ENCODE measurements at regions not wholly inside any gene's neighbourhood (a gene's known extent, or its start where the extent isn't known, plus 50 kb on each side); places are given as distances from the start of the nearest gene placed in this dataset.

- Histone ChIP-seq H3K27ac (ENCODE audit: insufficient read depth, low read depth, low read length, poor library complexity, severe bottlenecking) (no peak overlapping the region), H3K9me3 (ENCODE audit: control insufficient read depth, low read length) (no peaks in the 10 kb centered on the region), H3K27me3 (ENCODE audit: control insufficient read depth, insufficient read depth, low read length, poor library complexity, severe bottlenecking) (no peaks in the 10 kb centered on the region), H3K4me1 (ENCODE audit: control insufficient read depth, insufficient read depth, low read length) (no peaks in the 10 kb centered on the region), H3K36me3 (ENCODE audit: control insufficient read depth, insufficient read depth, low read length) (no peaks in the 10 kb centered on the region), H3K4me3 (ENCODE audit: insufficient read depth, low read depth, low read length) (no peak overlapping the region)
Measured at GRCh38 chr1:188660572-188660971, 1817.1 kb downstream of the BRINP3 start.

GRCh38 chr1:188665477-188665876 is 1812.2 kb downstream of the BRINP3 start:
- no peak overlapping the region for H3K27ac ChIP-seq (ENCODE audit: insufficient read depth, low read depth, low read length, poor library complexity, severe bottlenecking)
- 66 to 67% methylated on average over 3 to 4 of the region's 4 CpGs for WGBS, 2 experiments
- no peaks in the 10 kb centered on the region for H3K36me3 ChIP-seq (ENCODE audit: control insufficient read depth, insufficient read depth, low read length)
- H3K9me3 ChIP-seq (ENCODE audit: control insufficient read depth, low read length), result no peaks in the 10 kb centered on the region
- H3K4me1 ChIP-seq (ENCODE audit: control insufficient read depth, insufficient read depth, low read length), result no peaks in the 10 kb centered on the region
- no peaks in the 10 kb centered on the region for H3K27me3 ChIP-seq (ENCODE audit: control insufficient read depth, insufficient read depth, low read length, poor library complexity, severe bottlenecking)
- no peak overlapping the region for H3K4me3 ChIP-seq (ENCODE audit: insufficient read depth, low read depth, low read length)

GRCh38 chr1:188668083-188668482 is 1809.6 kb downstream of the BRINP3 start:
- 92 to 93% methylated on average over 2 of the region's 2 CpGs for WGBS, 2 experiments
- Histone ChIP-seq H3K4me3 (ENCODE audit: insufficient read depth, low read depth, low read length) (no peak overlapping the region), H3K4me1 (ENCODE audit: control insufficient read depth, insufficient read depth, low read length) (no peaks in the 10 kb centered on the region), H3K9me3 (ENCODE audit: control insufficient read depth, low read length) (no peaks in the 10 kb centered on the region), H3K27ac (ENCODE audit: insufficient read depth, low read depth, low read length, poor library complexity, severe bottlenecking) (no peak overlapping the region), H3K27me3 (ENCODE audit: control insufficient read depth, insufficient read depth, low read length, poor library complexity, severe bottlenecking) (no peaks in the 10 kb centered on the region), H3K36me3 (ENCODE audit: control insufficient read depth, insufficient read depth, low read length) (no peaks in the 10 kb centered on the region)

- Histone ChIP-seq H3K4me1 (ENCODE audit: control insufficient read depth, insufficient read depth, low read length) (no peaks in the 10 kb centered on the region), H3K27ac (ENCODE audit: insufficient read depth, low read depth, low read length, poor library complexity, severe bottlenecking) (no peak overlapping the region), H3K9me3 (ENCODE audit: control insufficient read depth, low read length) (no peaks in the 10 kb centered on the region), H3K27me3 (ENCODE audit: control insufficient read depth, insufficient read depth, low read length, poor library complexity, severe bottlenecking) (no peaks in the 10 kb centered on the region), H3K36me3 (ENCODE audit: control insufficient read depth, insufficient read depth, low read length) (no peaks in the 10 kb centered on the region), H3K4me3 (ENCODE audit: insufficient read depth, low read depth, low read length) (no peak overlapping the region)
- WGBS, 2 experiments, result 82 to 86% methylated on average over 3 of the region's 3 CpGs
Measured at GRCh38 chr1:188669728-188670382, 1807.8 kb downstream of the BRINP3 start.

GRCh38 chr1:188670837-188671236 is 1806.8 kb downstream of the BRINP3 start:
- no peaks in the 10 kb centered on the region for H3K36me3 ChIP-seq (ENCODE audit: control insufficient read depth, insufficient read depth, low read length)
- H3K27me3 ChIP-seq (ENCODE audit: control insufficient read depth, insufficient read depth, low read length, poor library complexity, severe bottlenecking), result no peaks in the 10 kb centered on the region
- no peaks in the 10 kb centered on the region for H3K9me3 ChIP-seq (ENCODE audit: control insufficient read depth, low read length)
- no peak overlapping the region for H3K27ac ChIP-seq (ENCODE audit: insufficient read depth, low read depth, low read length, poor library complexity, severe bottlenecking)
- H3K4me1 ChIP-seq (ENCODE audit: control insufficient read depth, insufficient read depth, low read length), result no peaks in the 10 kb centered on the region
- no peak overlapping the region for H3K4me3 ChIP-seq (ENCODE audit: insufficient read depth, low read depth, low read length)
- WGBS, 2 experiments, result 92 to 96% methylated on average over 2 of the region's 2 CpGs

GRCh38 chr1:188672153-188672552 is 1805.5 kb downstream of the BRINP3 start:
- H3K4me3 ChIP-seq (ENCODE audit: insufficient read depth, low read depth, low read length), result no peak overlapping the region
- H3K36me3 ChIP-seq (ENCODE audit: control insufficient read depth, insufficient read depth, low read length), result no peaks in the 10 kb centered on the region
- no peak overlapping the region for H3K27ac ChIP-seq (ENCODE audit: insufficient read depth, low read depth, low read length, poor library complexity, severe bottlenecking)
- H3K9me3 ChIP-seq (ENCODE audit: control insufficient read depth, low read length), result no peaks in the 10 kb centered on the region
- no peaks in the 10 kb centered on the region for H3K4me1 ChIP-seq (ENCODE audit: control insufficient read depth, insufficient read depth, low read length)
- no peaks in the 10 kb centered on the region for H3K27me3 ChIP-seq (ENCODE audit: control insufficient read depth, insufficient read depth, low read length, poor library complexity, severe bottlenecking)

GRCh38 chr1:188689542-188689941 is 1788.1 kb downstream of the BRINP3 start:
- no peaks in the 10 kb centered on the region for H3K9me3 ChIP-seq (ENCODE audit: control insufficient read depth, low read length)
- no peaks in the 10 kb centered on the region for H3K4me1 ChIP-seq (ENCODE audit: control insufficient read depth, insufficient read depth, low read length)
- no peaks in the 10 kb centered on the region for H3K27me3 ChIP-seq (ENCODE audit: control insufficient read depth, insufficient read depth, low read length, poor library complexity, severe bottlenecking)
- no peak overlapping the region for H3K27ac ChIP-seq (ENCODE audit: insufficient read depth, low read depth, low read length, poor library complexity, severe bottlenecking)
- no peak overlapping the region for H3K4me3 ChIP-seq (ENCODE audit: insufficient read depth, low read depth, low read length)
- no peaks in the 10 kb centered on the region for H3K36me3 ChIP-seq (ENCODE audit: control insufficient read depth, insufficient read depth, low read length)
- 61 to 62% methylated on average over 4 of the region's 4 CpGs for WGBS, 2 experiments

- Histone ChIP-seq H3K4me1 (ENCODE audit: control insufficient read depth, insufficient read depth, low read length) (no peaks in the 10 kb centered on the region), H3K4me3 (ENCODE audit: insufficient read depth, low read depth, low read length) (no peak overlapping the region), H3K27me3 (ENCODE audit: control insufficient read depth, insufficient read depth, low read length, poor library complexity, severe bottlenecking) (no peaks in the 10 kb centered on the region), H3K9me3 (ENCODE audit: control insufficient read depth, low read length) (no peaks in the 10 kb centered on the region), H3K36me3 (ENCODE audit: control insufficient read depth, insufficient read depth, low read length) (no peaks in the 10 kb centered on the region), H3K27ac (ENCODE audit: insufficient read depth, low read depth, low read length, poor library complexity, severe bottlenecking) (no peak overlapping the region)
- WGBS, 2 experiments, result 85% methylated on average over 2 of the region's 2 CpGs; no CpG with 5 or more reads in 1 of the 2 experiments
Measured at GRCh38 chr1:188700116-188700515, 1777.5 kb downstream of the BRINP3 start.

- no peaks in the 10 kb centered on the region for H3K4me1 ChIP-seq (ENCODE audit: control insufficient read depth, insufficient read depth, low read length)
- WGBS, 2 experiments, result 86 to 90% methylated on average over 3 to 4 of the region's 4 CpGs
- no peaks in the 10 kb centered on the region for H3K9me3 ChIP-seq (ENCODE audit: control insufficient read depth, low read length)
- H3K36me3 ChIP-seq (ENCODE audit: control insufficient read depth, insufficient read depth, low read length), result no peaks in the 10 kb centered on the region
- no peaks in the 10 kb centered on the region for H3K27me3 ChIP-seq (ENCODE audit: control insufficient read depth, insufficient read depth, low read length, poor library complexity, severe bottlenecking)
- no peak overlapping the region for H3K27ac ChIP-seq (ENCODE audit: insufficient read depth, low read depth, low read length, poor library complexity, severe bottlenecking)
- H3K4me3 ChIP-seq (ENCODE audit: insufficient read depth, low read depth, low read length), result no peak overlapping the region
Measured at GRCh38 chr1:188706742-188707141, 1770.9 kb downstream of the BRINP3 start.

- Histone ChIP-seq H3K27me3 (ENCODE audit: control insufficient read depth, insufficient read depth, low read length, poor library complexity, severe bottlenecking) (no peaks in the 10 kb centered on the region), H3K27ac (ENCODE audit: insufficient read depth, low read depth, low read length, poor library complexity, severe bottlenecking) (no peak overlapping the region), H3K4me3 (ENCODE audit: insufficient read depth, low read depth, low read length) (no peak overlapping the region), H3K36me3 (ENCODE audit: control insufficient read depth, insufficient read depth, low read length) (no peaks in the 10 kb centered on the region), H3K4me1 (ENCODE audit: control insufficient read depth, insufficient read depth, low read length) (no peaks in the 10 kb centered on the region), H3K9me3 (ENCODE audit: control insufficient read depth, low read length) (no peaks in the 10 kb centered on the region)
- WGBS, 2 experiments, result 94 to 95% methylated on average over 3 to 4 of the region's 4 CpGs
Measured at GRCh38 chr1:188708795-188709535, 1768.7 kb downstream of the BRINP3 start.
